Umbilical cord (tissue), 1 donor: ENCODE measurements at regions not wholly inside any gene's neighbourhood (a gene's known extent, or its start where the extent isn't known, plus 50 kb on each side); places are given as distances from the start of the nearest gene placed in this dataset.
A peak's percentile ranks its signal among the peaks of the same experiment; 100 is the strongest.

Experiments used
- DNase-seq: peaks from one replicate; pipeline ENCODE4 v3.0.0-alpha.2; 2015; ENCODE audit warnings: low spot score

- DNase-seq, result no peak
These were observed 648.4 kb upstream of the NRSN1 start for GRCh38 chr6:23477586-23477985.

GRCh38 chr6:23478312-23478711, 647.7 kb upstream of the NRSN1 start:
- DNase-seq, result no peak

- DNase-seq, result no peak
These were observed 642.1 kb upstream of the NRSN1 start for GRCh38 chr6:23483896-23484295.

GRCh38 chr6:23494367-23494766, 631.6 kb upstream of the NRSN1 start:
- no peak for DNase-seq

GRCh38 chr6:23498013-23498412, 628.0 kb upstream of the NRSN1 start:
- DNase-seq, result peak; percentile 30

GRCh38 chr6:23499549-23499948, 626.5 kb upstream of the NRSN1 start:
- no peak for DNase-seq

GRCh38 chr6:23503173-23503572, 622.8 kb upstream of the NRSN1 start:
- DNase-seq, result no peak

GRCh38 chr6:23505026-23505425, 621.0 kb upstream of the NRSN1 start:
- no peak for DNase-seq

- no peak for DNase-seq
These were observed 615.1 kb upstream of the NRSN1 start for GRCh38 chr6:23510778-23511510.

- no peak for DNase-seq
These were observed 614.2 kb upstream of the NRSN1 start for GRCh38 chr6:23511817-23512216.

GRCh38 chr6:23518294-23518693, 607.7 kb upstream of the NRSN1 start:
- no peak for DNase-seq

GRCh38 chr6:23522792-23523547, 603.0 kb upstream of the NRSN1 start:
- no peak for DNase-seq

GRCh38 chr6:23523771-23524170, 602.2 kb upstream of the NRSN1 start:
- no peak for DNase-seq

GRCh38 chr6:23524548-23524947, 601.5 kb upstream of the NRSN1 start:
- DNase-seq, result no peak

GRCh38 chr6:23526526-23526925, 599.5 kb upstream of the NRSN1 start:
- no peak for DNase-seq

- no peak for DNase-seq
These were observed 596.1 kb upstream of the NRSN1 start for GRCh38 chr6:23529902-23530301.

- DNase-seq, result no peak
These were observed 594.3 kb upstream of the NRSN1 start for GRCh38 chr6:23531666-23532065.

- no peak for DNase-seq
These were observed 593.8 kb upstream of the NRSN1 start for GRCh38 chr6:23532227-23532626.

- DNase-seq, result no peak
These were observed 592.7 kb upstream of the NRSN1 start for GRCh38 chr6:23533311-23533710.

- DNase-seq, result no peak
These were observed 592.1 kb upstream of the NRSN1 start for GRCh38 chr6:23533944-23534343.

- DNase-seq, result no peak
These were observed 591.7 kb upstream of the NRSN1 start for GRCh38 chr6:23534351-23534750.

- no peak for DNase-seq
These were observed 590.9 kb upstream of the NRSN1 start for GRCh38 chr6:23535101-23535500.

- no peak for DNase-seq
These were observed 588.2 kb upstream of the NRSN1 start for GRCh38 chr6:23537828-23538227.
